ENCODE measurements at regions not wholly inside any gene's neighbourhood (a gene's known extent, or its start where the extent isn't known, plus 50 kb on each side); places are given as distances from the start of the nearest gene placed in this dataset.
"Not testable (repeated sequence)": the region's sequence is repeated elsewhere in the genome, so short reads cannot be mapped to it uniquely, and the experiment has no call there.

DNA sequence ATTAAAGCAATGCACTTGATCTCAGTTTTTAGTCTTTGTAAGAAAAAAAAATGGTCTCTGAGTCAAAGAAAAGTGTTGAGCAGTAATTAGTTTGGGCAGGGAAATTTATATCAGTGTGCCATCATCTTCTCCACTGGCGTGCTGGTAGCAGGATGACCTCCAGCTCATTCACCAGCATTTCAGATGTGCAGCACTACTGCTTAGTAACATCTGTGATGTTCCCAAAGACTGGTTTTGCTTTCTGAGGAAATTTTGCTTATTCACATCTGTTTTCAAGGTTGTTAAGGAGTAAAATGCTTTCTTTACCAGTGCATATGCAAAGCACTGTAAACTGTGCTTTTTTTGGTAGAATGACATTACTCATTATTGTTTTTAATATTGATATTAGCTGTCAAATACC is 540.4 kb downstream of the TRAM1L1 start:
- DNase-seq (ENCODE audit: extremely low read depth, low read depth) = no peak
- TF ChIP-seq, protein P1, sequence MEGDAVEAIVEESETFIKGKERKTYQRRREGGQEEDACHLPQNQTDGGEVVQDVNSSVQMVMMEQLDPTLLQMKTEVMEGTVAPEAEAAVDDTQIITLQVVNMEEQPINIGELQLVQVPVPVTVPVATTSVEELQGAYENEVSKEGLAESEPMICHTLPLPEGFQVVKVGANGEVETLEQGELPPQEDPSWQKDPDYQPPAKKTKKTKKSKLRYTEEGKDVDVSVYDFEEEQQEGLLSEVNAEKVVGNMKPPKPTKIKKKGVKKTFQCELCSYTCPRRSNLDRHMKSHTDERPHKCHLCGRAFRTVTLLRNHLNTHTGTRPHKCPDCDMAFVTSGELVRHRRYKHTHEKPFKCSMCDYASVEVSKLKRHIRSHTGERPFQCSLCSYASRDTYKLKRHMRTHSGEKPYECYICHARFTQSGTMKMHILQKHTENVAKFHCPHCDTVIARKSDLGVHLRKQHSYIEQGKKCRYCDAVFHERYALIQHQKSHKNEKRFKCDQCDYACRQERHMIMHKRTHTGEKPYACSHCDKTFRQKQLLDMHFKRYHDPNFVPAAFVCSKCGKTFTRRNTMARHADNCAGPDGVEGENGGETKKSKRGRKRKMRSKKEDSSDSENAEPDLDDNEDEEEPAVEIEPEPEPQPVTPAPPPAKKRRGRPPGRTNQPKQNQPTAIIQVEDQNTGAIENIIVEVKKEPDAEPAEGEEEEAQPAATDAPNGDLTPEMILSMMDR (IDR thresholded peaks at IDR 0.05; ENCODE audit: low read depth, low read length) = no peak

DNA sequence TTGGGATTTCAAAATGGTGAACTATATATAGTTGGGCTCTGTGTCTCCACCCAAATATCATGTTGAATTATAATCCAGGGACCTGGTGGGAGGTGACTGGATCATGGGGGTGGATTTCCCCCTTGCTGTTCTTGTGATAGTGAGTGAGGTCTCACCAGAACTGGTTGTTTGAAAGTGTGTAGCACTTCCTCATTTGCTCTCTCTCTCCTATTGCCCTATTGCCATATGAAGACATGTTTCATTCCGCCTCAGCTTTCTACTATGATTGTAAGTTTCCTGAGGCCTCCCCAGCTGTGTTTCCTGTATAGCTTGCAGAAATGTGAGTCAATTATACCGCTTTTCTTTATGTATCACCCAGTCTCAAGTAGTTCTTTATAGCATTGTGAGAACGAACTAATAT is 545.6 kb downstream of the TRAM1L1 start:
- DNase-seq (ENCODE audit: extremely low read depth, low read depth) = no peak
- TF ChIP-seq, protein P1 (IDR thresholded peaks at IDR 0.05; ENCODE audit: low read depth, low read length) = no peak

DNA sequence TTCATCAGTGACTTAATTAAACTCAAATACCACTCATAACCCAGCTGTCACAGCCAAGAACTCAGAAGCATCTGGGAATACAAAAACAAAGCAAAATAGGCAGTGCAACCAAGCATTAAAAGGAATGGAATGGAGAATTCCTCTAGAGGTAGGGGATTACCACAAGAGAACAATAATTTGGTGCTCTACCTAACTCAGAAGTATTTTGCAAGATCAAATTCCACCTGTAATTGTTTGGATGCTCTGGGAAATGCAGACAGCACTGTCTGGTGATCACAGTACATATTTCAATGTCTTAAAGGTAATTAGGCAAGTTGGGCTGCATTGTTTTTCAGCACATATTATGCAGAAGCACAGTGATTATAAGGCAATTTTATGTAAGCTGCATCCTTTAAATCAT is 547.5 kb downstream of the TRAM1L1 start:
- TF ChIP-seq, protein P1 (IDR thresholded peaks at IDR 0.05; ENCODE audit: low read depth, low read length) = no peak
- no peak for DNase-seq (ENCODE audit: extremely low read depth, low read depth)

DNA sequence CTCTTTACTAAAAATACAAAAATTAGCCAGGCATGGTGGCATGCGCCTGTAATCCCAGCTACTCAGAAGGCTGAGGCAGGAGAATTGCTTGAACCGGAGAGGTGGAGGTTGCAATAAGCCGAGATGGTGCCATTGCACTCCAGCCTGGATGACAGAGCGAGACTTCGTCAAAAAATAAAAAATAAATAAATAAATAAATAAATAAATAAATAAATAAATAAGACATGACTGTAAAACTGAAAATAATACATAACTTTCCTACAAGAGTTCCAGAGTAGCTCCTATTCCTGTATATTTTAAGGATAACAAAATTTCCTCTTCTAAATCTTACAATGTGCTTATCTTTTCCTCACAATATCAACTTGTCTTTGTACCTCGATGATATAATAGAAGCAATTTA is 549.4 kb downstream of the TRAM1L1 start:
- not testable (repeated sequence) for DNase-seq (ENCODE audit: extremely low read depth, low read depth)

DNA sequence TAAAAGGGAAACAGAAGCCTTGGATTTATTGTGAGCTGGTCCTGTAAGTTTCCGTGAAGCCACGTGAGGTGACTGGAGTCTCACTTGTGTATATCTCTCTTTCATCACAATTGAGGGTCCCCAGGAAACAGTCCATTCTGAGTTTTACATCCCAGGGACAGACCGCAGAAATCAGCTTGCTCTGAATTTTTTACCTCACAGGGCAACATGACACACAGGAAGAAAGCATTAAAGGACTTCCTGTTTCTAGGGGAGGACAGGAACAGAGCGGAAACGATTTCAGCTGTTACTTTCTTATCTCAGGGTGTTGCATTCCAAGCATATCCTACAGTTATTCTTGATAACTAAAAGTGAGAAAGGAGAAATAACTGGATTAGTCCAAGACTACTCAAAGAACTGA is 553.5 kb downstream of the TRAM1L1 start:
- no peak for DNase-seq (ENCODE audit: extremely low read depth, low read depth)

DNA sequence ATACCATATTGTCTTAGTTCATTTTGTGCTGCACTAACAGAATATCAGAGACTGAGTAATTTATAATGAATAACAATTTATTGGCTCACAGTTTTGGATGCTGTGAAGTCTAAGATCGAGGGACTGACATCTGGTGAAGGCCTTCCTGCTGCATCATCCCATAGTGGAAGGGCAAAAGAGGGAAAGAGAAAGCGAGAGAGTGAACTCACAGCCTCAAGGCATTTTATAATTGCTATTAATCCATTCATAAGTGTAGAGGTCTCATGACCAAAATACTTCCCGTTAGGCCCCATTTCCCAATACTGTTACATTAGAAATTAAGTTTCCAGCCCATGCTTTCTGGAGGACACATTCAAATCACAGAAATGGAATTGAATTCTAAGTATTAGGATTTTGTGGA is 554.4 kb downstream of the TRAM1L1 start:
- TF ChIP-seq, protein P1 (IDR thresholded peaks at IDR 0.05; ENCODE audit: low read depth, low read length) = no peak
- no peak for DNase-seq (ENCODE audit: extremely low read depth, low read depth)

More for the DNA sequence above, 553.5 kb downstream of the TRAM1L1 start:
- TF ChIP-seq, protein P1 (IDR thresholded peaks at IDR 0.05; ENCODE audit: low read depth, low read length) = no peak

DNA sequence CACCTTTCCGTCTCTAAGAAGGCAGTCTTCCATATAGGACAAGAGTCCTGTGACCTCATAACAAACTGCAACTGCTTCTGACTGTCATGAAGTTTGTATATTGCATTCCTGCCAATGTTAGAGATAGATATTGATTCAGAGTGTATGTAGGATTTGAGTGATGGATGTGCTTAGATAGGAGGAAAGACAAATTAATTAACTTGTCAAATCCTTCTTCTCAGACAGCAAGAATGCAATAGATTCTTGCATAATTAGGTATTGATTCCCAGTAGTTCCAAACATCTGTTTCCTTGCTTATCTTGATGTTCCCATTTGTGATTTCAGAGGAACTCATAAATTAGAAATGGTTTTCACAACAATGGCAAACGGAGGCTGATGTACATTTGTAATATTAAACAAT is 555.3 kb downstream of the TRAM1L1 start:
- DNase-seq (ENCODE audit: extremely low read depth, low read depth) = no peak
- TF ChIP-seq, protein P1 (IDR thresholded peaks at IDR 0.05; ENCODE audit: low read depth, low read length) = no peak

DNA sequence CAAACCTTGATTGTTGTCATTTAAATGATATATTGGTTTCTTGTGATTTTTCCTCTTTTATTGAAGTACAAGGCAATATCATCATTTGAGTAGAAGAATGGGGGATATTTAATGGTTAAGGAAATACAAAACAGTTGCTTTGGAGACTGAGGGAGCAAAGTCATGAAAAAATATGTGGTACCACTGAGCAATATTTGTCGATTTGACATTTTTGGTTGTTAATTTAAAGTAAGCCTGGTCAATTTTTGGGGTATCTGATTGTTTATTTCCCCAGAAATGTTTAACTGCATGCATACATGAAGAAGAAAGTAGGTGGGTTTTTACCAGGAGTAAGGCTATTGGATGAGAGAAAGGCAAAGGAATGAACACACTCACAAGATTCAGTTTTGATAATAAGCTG is 556.2 kb downstream of the TRAM1L1 start:
- TF ChIP-seq, protein P1 (IDR thresholded peaks at IDR 0.05; ENCODE audit: low read depth, low read length) = no peak
- DNase-seq (ENCODE audit: extremely low read depth, low read depth) = no peak
